H4 (cell line): ENCODE measurements at regions not wholly inside any gene's neighbourhood (a gene's known extent, or its start where the extent isn't known, plus 50 kb on each side); places are given as distances from the start of the nearest gene placed in this dataset.
"Not testable (repeated sequence)": the region's sequence is repeated elsewhere in the genome, so short reads cannot be mapped to it uniquely, and the experiment has no call there.

Experiments
- DNase-seq: peaks from one replicate; pipeline ENCODE4 v3.0.0-alpha.2; 2015; ENCODE audit warnings: low spot score

- no peak for DNase-seq
Measured at GRCh38 chr5:174550026-174550425, 174.4 kb upstream of the MSX2 start.

- DNase-seq, result no peak
Measured at GRCh38 chr5:174552428-174552827, 172.0 kb upstream of the MSX2 start.

- DNase-seq, result no peak
Measured at GRCh38 chr5:174553556-174553955, 170.8 kb upstream of the MSX2 start.

- no peak for DNase-seq
Measured at GRCh38 chr5:174555726-174556125, 168.7 kb upstream of the MSX2 start.

GRCh38 chr5:174556756-174557155, 167.6 kb upstream of the MSX2 start:
- no peak for DNase-seq

- no peak for DNase-seq
Measured at GRCh38 chr5:174558190-174558589, 166.2 kb upstream of the MSX2 start.

- no peak for DNase-seq
Measured at GRCh38 chr5:174559141-174559540, 165.2 kb upstream of the MSX2 start.

- DNase-seq, result no peak
Measured at GRCh38 chr5:174559566-174560090, 164.8 kb upstream of the MSX2 start.

- no peak for DNase-seq
Measured at GRCh38 chr5:174560861-174561260, 163.5 kb upstream of the MSX2 start.

- DNase-seq, result peak; percentile 35
Measured at GRCh38 chr5:174563040-174563439, 161.3 kb upstream of the MSX2 start.

- no peak for DNase-seq
Measured at GRCh38 chr5:174563899-174564298, 160.5 kb upstream of the MSX2 start.

- no peak for DNase-seq
Measured at GRCh38 chr5:174567506-174568141, 156.8 kb upstream of the MSX2 start.

- DNase-seq, result no peak
Measured at GRCh38 chr5:174570662-174571061, 153.7 kb upstream of the MSX2 start.

GRCh38 chr5:174571662-174572397, 152.6 kb upstream of the MSX2 start:
- peak; percentile 97 for DNase-seq

GRCh38 chr5:174572591-174572990, 151.8 kb upstream of the MSX2 start:
- DNase-seq, result no peak

GRCh38 chr5:174573221-174573994, 151.0 kb upstream of the MSX2 start:
- DNase-seq, result no peak

GRCh38 chr5:174575043-174575442, 149.3 kb upstream of the MSX2 start:
- DNase-seq, result no peak

- DNase-seq, result no peak
Measured at GRCh38 chr5:174576042-174576441, 148.3 kb upstream of the MSX2 start.

GRCh38 chr5:174581479-174581878, 142.9 kb upstream of the MSX2 start:
- DNase-seq, result peak; percentile 51

GRCh38 chr5:174581894-174582293, 142.5 kb upstream of the MSX2 start:
- DNase-seq, result no peak

GRCh38 chr5:174583071-174583470, 141.3 kb upstream of the MSX2 start:
- DNase-seq, result no peak

GRCh38 chr5:174585472-174585871, 138.9 kb upstream of the MSX2 start:
- DNase-seq, result no peak

GRCh38 chr5:174586163-174586562, 138.2 kb upstream of the MSX2 start:
- DNase-seq, result not testable (repeated sequence)
